Uterus (tissue), 2 donors: ENCODE measurements at regions not wholly inside any gene's neighbourhood (a gene's known extent, or its start where the extent isn't known, plus 50 kb on each side); places are given as distances from the start of the nearest gene placed in this dataset.

Experiments
- CTCF ChIP-seq, 4 experiments: fragments of 200-600 bp in 2 of 4; fragments of 450-650 bp in 2 of 4; sonication (generic) in 2 of 4; IDR thresholded peaks; one replicate each; pipeline ENCODE4 v1.5.1; 2016 to 2019; ENCODE audit warnings: antibody characterized with exemption in 4 of 4, mild to moderate bottlenecking in 2 of 4, moderate library complexity in 1 of 4
- POLR2A ChIP-seq, 2 donors: fragments of 450-650 bp; IDR thresholded peaks; one replicate each; pipeline ENCODE4 v1.6.1; 2016; ENCODE audit warnings: antibody characterized with exemption in 2 of 2, mild to moderate bottlenecking in 1 of 2, moderate library complexity in 1 of 2

GRCh38 chr7:136103545-136104268, 126.5 kb upstream of the MTPN start:
- no peak for TF ChIP-seq CTCF (IDR thresholded peaks at IDR 0.05)
- no peak for TF ChIP-seq POLR2A (IDR thresholded peaks at IDR 0.05)
